ENCODE measurements at regions not wholly inside any gene's neighbourhood (a gene's known extent, or its start where the extent isn't known, plus 50 kb on each side); places are given as distances from the start of the nearest gene placed in this dataset.

GRCh38 chr3:31164381-31164780, 269.9 kb upstream of the GADL1 start:
- no peaks in the 10 kb centered on the region for H3K9me3 ChIP-seq
- no peaks in the 10 kb centered on the region for H3K4me1 ChIP-seq
- H3K36me3 ChIP-seq: no peaks in the 10 kb centered on the region
- TF ChIP-seq POLR2AphosphoS5 (IDR thresholded peaks at IDR 0.05) (no peak), CTCF (IDR thresholded peaks at IDR 0.05) (no peak), POLR2A (IDR thresholded peaks at IDR 0.05) (no peak)
- H3K27ac ChIP-seq: no peak overlapping the region
- no peaks in the 10 kb centered on the region for H3K27me3 ChIP-seq
- DNase-seq (ENCODE audit: low spot score in 2 of 2): no peak
- H3K4me3 ChIP-seq: no peak overlapping the region
- intact Hi-C loops (cut with DNase I; ENCODE audit: low total_unique reads): no loop called here

GRCh38 chr3:31165399-31165860, 271.0 kb upstream of the GADL1 start:
- Histone ChIP-seq H3K36me3 (no peaks in the 10 kb centered on the region), H3K27ac (no peak overlapping the region), H3K9me3 (no peaks in the 10 kb centered on the region), H3K4me1 (no peaks in the 10 kb centered on the region), H3K4me3 (no peak overlapping the region), H3K27me3 (no peaks in the 10 kb centered on the region)
- TF ChIP-seq POLR2AphosphoS5 (IDR thresholded peaks at IDR 0.05) (no peak), POLR2A (IDR thresholded peaks at IDR 0.05) (no peak), CTCF (IDR thresholded peaks at IDR 0.05) (no peak)
- no peak for DNase-seq (ENCODE audit: low spot score in 2 of 2)
- intact Hi-C loops (cut with DNase I; ENCODE audit: low total_unique reads): no loop called here

GRCh38 chr3:31166249-31166885, 271.9 kb upstream of the GADL1 start:
- H3K4me1 ChIP-seq: no peaks in the 10 kb centered on the region
- no peaks in the 10 kb centered on the region for H3K9me3 ChIP-seq
- DNase-seq (ENCODE audit: low spot score in 2 of 2): no peak
- no peaks in the 10 kb centered on the region for H3K36me3 ChIP-seq
- TF ChIP-seq POLR2AphosphoS5 (IDR thresholded peaks at IDR 0.05): no peak
- TF ChIP-seq POLR2A (IDR thresholded peaks at IDR 0.05): no peak
- no peak for TF ChIP-seq CTCF (IDR thresholded peaks at IDR 0.05)
- no peak overlapping the region for H3K4me3 ChIP-seq
- H3K27ac ChIP-seq: no peak overlapping the region
- no peaks in the 10 kb centered on the region for H3K27me3 ChIP-seq
- intact Hi-C loops (cut with DNase I; ENCODE audit: low total_unique reads): no loop called here

- Histone ChIP-seq H3K27me3 (no peaks in the 10 kb centered on the region), H3K4me1 (no peaks in the 10 kb centered on the region), H3K4me3 (no peak overlapping the region), H3K36me3 (no peaks in the 10 kb centered on the region), H3K27ac (no peak overlapping the region), H3K9me3 (no peaks in the 10 kb centered on the region)
- DNase-seq (ENCODE audit: low spot score in 2 of 2): no peak
- TF ChIP-seq POLR2A (IDR thresholded peaks at IDR 0.05) (no peak), CTCF (IDR thresholded peaks at IDR 0.05) (no peak), POLR2AphosphoS5 (IDR thresholded peaks at IDR 0.05) (no peak)
- intact Hi-C loops (cut with DNase I; ENCODE audit: low total_unique reads): no loop called here
Observed at GRCh38 chr3:31167666-31168065, 273.2 kb upstream of the GADL1 start.

GRCh38 chr3:31170932-31171670, 276.6 kb upstream of the GADL1 start:
- no peak overlapping the region for H3K4me3 ChIP-seq
- no peaks in the 10 kb centered on the region for H3K4me1 ChIP-seq
- no peak overlapping the region for H3K27ac ChIP-seq
- TF ChIP-seq CTCF (IDR thresholded peaks at IDR 0.05): no peak
- TF ChIP-seq POLR2AphosphoS5 (IDR thresholded peaks at IDR 0.05): no peak
- no peak for TF ChIP-seq POLR2A (IDR thresholded peaks at IDR 0.05)
- no peaks in the 10 kb centered on the region for H3K36me3 ChIP-seq
- no peaks in the 10 kb centered on the region for H3K9me3 ChIP-seq
- DNase-seq (ENCODE audit: low spot score in 2 of 2): no peak
- H3K27me3 ChIP-seq: no peaks in the 10 kb centered on the region
- intact Hi-C loops (cut with DNase I; ENCODE audit: low total_unique reads): no loop called here

All from breast epithelium (tissue), 4 donors.